SW 1271 (cell line): ENCODE measurements at regions not wholly inside any gene's neighbourhood (a gene's known extent, or its start where the extent isn't known, plus 50 kb on each side); places are given as distances from the start of the nearest gene placed in this dataset.
"Not testable (repeated sequence)": the region's sequence is repeated elsewhere in the genome, so short reads cannot be mapped to it uniquely, and the experiment has no call there.

Experiments used
- DNase-seq, 2 experiments: peaks; one replicate each; lab custom pipeline; 2025; lab: John Stamatoyannopoulos, UW

DNA sequence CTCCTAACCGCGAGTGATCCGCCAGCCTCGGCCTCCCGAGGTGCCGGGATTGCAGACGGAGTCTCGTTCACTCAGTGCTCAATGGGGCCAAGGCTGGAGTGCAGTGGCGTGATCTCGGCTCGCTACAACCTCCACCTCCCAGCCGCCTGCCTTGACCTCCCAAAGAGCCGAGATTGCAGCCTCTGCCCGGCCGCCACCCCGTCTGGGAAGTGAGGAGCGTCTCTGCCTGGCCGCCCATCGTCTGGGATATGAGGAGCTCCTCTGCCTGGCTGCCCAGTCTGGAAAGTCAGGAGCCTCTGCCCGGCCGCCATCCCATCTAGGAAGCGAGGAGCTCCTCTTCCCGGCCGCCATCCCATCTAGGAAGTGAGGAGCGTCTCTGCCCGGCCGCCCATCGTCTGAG lies 58.8 kb upstream of the ANKRD30BL start:
- DNase-seq = not testable (repeated sequence)

DNA sequence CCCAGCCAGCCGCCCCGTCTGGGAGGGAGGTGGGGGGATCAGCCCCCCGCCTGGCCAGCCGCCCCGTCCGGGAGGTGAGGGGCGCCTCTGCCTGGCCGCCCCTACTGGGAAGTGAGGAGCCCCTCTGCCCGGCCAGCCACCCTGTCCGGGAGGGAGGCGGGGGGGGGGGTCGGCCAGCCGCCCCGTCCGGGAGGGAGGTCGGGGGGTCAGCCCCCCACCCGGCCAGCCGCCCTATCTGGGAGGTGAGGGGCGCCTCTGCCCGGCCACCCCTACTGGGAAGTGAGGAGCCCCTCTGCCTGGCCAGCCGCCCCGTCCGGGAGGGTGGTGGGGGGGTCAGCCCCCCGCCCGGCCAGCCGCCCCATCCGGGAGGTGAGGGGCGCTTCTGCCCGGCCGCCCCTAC lies 60.1 kb upstream of the ANKRD30BL start:
- not testable (repeated sequence) for DNase-seq

DNA sequence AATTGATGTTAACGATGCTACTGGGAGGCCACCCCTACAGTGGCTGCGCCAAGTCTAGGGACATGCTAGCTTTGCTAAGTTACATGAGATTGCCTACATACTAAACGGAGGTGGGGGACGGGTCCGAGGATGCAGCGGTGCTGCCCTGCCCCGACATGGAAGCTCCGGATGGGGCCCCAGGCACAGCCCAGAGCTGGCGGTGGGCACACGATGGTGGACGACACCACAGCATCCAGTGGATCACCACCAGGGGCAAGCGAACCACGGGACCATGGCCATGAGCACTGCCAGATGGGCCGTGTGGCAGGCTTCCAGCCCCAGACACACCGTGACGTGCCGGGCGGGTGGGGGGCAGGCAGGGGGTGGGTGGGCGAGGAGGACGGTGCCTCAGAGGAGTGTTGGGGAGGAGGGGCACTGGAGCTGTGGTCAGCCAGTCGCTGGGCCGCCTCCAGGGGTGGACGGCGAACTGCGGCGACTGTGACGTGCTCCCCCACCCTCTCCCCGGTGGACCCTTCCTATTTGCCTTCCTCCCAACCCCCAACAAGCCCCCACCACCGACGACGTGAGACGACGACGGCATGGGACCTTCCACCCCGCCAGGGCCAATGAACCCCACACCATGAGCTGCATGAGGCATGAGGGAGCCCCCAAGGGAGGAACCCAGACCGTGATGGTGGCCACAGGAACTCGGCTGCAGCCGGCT lies 90.6 kb upstream of the ANKRD30BL start:
- no peak for DNase-seq

DNA sequence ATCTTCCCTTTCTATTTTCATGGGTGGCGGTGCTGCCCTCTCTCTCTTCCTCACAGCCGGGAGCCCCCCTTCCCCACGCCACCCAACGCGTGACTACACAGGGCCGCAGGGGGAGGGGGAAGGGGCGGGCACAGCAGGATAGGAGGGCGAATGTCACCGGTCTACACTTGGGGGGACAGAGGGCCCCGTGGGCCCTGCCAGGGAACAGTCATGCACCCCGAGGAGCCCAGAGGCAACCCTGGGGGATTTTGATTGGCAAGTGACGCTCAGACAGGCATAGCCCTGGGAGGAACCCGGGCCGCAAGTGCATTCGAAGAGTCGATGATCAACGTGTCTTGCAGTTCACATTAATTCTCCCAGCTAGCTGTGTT lies 91.1 kb upstream of the ANKRD30BL start:
- DNase-seq = no peak

DNA sequence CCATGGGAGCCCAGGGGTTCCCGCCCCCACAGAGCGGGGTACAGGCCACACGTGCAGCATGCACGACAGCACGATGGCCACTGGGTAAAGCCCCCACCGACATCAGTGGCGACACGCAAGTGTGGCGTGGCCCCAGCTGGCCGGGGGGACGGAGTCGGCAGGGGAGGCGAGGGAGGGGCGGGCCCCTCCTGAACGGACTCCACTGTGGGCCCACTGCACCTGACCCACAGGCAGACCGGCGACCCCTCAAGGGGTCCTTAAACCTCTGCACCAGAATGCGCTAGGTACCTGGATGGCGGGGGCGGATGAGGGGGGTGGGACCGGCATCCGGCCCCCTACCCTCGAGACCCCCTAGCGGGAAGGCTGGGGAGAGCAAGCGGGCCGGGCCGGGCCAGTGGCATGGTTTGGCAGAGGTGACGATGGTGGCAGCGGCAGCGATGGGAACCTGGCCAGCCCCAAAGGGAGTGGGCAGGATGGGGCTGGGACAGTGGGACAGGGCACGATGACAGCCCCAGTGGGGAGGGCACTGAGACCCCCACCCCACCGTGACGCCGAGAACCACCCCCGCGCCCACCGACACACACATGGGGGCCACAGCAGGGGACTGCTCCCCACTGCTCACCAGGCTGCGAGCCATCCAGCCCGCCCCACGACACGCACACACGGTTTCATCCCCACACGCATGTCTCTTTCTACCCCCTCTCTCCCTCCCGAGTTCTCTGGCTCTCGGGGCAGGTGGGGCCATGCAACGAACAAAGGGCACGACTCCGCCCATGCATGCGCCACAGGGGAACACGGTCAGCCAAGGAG lies 91.9 kb upstream of the ANKRD30BL start:
- no peak for DNase-seq

DNA sequence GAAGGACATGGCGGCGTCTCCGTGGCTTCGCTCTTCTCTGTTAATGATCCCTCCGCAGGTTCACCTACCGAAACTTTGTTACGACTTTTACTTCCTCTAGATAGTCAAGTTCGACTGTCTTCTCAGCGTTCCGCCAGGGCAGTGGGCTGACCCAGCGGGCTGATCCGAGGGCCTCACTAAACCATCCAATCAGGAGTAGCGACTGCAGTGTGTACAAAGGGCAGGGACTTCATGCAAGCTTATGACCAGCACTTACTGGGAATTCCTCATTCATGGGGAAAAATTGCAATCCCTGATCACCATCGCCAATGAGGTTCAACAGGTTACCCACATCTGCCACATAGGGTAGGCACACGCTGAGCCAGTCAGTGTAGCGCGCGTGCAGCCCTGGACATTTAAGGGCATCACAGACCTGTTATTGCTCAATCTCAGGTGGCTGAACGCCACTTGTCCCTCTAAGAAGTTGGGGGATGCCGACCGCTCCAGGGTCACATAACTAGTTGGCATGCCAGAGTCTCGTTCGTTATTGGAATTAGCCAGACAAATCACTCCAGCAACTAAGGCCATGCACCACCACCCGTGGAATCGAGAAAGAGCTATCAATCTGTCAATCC lies 92.7 kb upstream of the ANKRD30BL start:
- DNase-seq = not testable (repeated sequence)

DNA sequence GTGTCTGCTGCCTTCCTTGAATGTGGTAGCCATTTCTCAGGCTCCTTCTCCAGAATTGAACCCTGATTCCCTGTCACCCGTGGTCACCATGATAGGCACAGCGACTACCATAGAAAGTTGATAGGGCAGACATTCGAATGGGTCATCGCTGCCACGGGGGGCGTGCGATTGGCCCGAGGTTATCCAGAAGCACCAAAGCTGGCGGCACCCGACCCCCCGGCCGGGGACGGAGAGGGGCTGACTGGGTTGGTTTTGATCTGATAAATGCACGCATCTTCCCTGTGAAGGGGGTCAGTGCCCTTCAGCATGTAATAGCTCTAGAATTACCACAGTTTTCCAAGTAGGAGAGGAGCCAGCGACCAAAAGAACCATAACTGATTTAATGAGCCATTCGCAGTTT lies 94.0 kb upstream of the ANKRD30BL start:
- DNase-seq = no peak

DNA sequence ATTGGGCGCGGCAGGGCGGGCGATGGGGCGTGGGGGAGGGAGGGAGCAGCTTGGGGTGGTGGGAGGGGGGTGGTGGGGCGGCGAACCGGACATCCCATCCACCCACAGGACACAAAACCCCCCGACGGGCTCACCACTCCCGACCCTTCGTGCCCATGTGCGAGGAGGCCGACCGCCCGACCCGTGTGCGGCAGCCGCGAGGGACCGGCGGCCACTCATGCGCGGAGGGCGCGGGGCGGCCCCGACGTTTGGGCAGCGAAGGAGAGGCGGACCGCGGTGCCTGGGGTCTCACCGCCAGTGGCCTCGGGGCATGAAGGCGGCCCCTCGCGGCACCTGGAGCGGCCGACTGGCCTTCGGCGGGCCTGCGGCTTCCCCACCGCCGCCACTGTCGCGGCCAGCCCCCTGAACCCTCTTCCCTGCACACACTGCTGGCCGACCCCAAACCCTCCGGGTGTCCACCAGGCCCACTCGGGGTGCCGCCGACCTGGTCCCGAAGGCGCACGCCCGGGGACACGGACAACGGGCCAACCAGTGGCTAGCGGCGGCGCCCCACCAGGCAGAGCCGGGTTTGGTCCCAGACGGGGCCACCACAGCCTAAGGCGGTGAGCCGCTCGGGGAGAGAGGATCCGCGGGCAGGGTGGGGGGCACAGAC lies 94.6 kb upstream of the ANKRD30BL start:
- no peak for DNase-seq

DNA sequence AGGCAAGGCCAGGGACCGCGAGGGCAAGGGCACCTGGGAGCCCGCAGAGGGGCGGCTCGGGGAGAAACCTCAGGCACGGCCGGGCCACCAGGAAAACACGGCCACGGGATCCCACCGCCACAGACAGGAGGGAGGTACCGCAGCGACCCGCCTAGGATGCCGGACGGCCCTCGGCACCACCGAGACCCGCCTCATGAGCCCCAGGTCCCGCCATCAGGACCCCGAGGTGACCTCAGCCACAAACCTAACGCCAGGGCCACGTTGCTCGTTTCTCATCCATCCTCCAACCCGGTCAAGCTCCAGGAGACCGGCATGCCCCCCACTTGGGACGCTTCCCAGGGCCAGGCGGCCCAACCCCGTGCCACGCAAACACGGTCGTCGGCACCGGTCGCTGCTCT lies 95.2 kb upstream of the ANKRD30BL start:
- not testable (repeated sequence) for DNase-seq

DNA sequence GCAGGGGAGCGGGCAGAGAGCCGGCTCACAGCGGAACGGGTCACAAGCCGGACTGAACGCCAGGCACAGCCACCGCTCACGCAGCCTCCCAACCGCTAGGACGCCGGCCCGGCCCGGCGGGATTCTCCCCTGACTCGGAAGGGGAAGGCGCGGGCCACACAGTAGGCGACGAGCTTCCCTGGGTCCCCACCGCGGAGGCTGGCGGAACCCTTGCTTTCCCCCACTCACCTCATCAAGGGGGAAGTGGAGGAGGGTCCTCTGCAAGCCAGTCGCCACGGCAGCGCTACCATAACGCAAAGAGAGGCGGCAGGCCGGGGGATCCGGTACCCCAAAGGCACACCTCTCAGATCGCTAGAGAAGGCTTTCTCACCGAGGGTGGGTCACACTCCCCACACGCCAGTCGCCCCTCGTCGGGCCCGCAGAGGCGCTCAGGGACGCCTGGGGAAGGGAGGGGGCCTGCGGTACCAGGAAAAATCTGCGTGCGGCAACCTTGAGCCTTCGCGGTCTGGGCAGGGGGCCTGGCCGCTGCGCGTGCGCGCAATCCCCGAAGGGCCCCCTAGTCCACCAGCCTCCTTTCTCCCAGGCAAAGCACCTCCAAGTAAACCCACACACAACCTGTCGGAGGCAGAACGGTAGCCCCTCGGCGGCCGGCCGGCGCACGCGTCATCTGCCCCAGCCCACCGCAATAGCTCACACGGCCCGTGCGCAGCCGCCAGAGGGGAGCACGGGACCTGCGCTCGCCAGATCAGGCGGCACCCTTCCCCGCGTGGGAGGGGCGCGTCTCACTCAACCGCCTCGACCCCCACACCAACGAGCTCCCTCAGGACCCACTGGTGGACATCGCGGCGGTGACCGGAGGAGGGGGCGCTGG lies 95.8 kb upstream of the ANKRD30BL start:
- DNase-seq = not testable (repeated sequence)

DNA sequence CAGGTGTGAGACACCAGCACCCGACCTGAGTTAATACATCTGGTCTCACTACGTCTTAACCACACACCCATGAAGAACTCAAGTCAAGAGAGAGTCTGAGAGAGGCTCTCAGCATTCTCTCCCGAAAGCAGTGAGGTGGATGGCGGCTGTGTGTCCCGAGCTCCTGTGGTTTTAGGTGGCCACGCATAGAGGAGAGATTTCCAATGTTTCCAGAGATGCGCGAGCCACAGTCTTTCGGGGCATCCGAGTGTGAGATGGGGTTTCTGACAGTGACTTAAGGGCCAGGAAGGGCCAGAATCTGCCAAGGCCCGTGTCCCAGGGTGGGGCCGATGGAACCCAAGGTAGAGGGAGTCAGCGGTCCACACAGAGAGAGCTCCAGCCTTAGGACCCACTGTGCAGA lies 97.5 kb upstream of the ANKRD30BL start:
- not testable (repeated sequence) for DNase-seq

DNA sequence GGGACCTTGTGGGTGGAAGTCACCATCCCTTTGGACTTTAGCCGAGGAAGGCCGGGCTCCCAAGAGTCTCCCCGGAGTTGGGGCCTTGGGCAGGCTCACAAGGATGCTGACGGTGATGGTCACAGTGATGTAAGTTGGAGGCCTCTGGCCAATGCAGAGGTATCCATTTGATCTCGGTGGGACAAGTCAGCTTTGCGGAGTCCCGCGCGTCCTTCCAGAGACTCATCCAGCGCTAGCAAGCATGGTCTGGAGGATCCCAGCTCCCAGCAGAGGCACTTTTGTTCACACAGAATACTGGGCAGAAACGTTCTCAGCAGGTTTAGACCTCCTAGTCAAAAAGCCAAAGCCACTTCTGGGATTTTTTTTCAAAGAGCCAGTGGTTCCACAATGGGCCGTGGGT lies 103.8 kb upstream of the ANKRD30BL start:
- not testable (repeated sequence) for DNase-seq

DNA sequence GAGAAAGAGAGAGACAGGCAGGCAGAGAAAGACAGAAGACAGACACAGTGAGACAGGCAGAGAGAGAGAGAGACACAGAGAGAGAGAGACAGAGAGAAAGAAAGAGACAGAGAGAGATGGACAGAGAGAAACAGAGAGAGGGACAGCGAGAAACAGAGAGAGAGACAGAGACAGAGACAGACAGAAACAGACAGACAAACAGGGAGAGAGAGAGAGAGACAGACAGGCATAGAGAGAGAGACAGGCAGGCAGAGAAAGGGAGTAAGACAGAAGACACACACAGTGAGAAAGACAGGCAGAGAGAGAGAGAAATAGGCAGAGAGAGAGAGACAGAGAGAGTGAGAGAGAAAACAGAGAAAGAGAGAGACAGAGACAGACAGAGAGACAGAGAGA lies 105.3 kb upstream of the ANKRD30BL start:
- DNase-seq = no peak

DNA sequence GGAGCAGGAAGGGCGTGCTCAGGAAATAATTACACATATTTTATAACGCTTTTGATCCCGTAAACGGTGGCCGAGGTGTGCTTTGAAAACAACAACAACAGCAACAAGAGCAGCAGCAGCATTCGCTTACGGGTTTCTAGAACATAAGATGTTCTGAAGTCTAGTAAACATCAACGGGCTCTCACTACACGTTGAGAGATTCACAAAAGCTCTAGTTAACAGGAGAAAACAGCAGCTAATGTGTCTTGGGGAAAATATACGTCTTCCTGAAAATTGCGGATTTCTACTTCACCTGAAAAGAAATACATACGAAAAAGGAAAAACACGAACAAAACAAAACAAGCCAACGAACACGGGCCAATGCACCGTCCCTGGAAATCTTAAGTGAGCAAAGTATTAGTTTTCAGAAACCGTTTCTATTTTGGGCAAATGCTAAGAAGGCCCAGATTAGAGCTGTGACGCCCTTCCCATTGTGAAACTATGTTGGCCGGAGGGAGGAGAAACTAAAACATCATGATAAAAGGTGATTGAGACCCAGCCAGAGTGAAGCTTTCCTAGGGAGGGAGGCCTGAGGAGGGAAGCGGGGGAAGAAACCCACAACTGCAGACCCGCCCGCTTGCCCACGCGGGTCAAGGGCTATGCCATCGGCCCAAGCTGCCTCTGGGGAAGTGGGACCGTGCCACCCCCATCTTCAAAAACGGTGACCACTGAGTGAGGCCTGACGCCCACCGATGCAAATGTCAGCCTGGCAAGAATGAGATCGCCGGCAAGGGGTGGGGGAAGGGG lies 105.9 kb upstream of the ANKRD30BL start:
- DNase-seq = not testable (repeated sequence)

DNA sequence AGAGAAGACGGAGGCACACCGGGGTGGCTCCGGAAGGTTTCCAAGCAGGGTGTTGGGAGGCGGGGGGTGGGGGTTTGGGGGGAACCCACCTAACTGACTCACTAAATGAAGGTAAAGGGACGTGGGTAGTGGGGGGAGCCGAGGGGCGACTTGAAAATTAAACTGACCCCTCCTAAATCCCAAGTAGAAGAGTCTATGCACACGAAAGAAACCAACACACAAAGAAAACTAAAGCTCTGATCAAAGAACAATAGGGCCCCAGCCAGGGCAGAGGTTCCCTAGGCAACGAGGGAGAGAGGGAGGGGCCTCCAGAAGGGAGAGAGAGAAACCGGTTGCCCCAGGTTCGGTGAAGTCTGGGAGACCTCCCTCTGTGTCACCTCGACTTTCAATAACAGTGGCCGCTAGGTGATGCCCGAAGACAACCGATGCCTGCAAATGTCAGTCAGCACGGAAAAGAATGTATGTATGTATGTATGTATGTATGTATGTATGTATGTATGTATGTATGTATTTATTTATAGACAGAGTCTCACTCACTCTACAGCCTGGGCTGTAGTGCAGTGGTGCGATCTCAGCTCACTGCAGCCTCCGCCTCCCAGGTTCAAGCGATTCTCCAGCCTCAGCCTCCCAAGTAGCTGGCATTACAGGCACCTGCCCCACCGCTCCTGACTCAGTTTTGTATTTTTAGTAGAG lies 106.7 kb upstream of the ANKRD30BL start:
- DNase-seq = not testable (repeated sequence)

DNA sequence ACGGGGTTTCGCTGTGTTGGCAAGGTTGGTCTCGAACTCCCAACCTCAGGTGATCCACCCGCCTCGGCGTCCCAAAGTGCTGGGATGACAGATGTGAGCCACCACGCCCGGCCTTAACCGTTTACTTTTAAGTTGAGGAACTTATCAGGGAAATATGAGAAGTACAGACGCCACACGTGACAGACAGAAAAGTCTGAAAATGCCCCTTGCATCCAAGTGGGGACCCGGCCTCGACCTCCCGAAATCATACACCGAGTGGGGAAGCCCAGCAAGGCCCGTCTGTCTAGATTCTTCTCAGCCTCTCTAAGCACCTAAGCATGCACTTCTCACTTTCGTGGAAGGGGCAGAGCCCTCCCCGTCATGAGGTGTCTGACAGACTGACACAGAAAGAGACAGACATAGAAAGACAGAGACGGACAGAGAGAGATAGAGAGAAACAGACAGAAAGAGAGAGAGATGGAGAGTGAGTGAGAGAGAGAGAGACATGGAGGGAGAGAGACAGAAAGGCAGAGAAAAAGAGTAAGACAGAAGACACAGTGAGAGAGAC lies 107.3 kb upstream of the ANKRD30BL start:
- DNase-seq = no peak

DNA sequence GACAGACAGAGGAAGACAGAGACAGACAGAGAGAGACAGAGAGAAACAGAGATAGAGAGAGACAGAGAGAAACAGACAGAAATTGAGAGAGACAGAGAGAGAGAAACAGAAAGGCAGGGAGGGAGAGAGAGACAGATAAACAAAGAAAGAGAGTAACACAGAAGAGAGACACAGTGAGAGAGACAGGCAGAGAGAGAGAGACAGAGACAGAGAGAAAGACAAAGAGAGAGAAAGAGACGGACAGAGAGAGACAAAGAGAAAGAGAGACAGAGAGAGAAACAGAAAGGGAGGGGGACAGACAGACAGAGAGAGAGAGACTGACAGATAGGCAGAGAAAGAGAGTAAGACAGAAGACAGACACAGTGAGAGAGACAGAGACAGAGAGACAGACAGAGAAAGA lies 108.5 kb upstream of the ANKRD30BL start:
- no peak for DNase-seq

DNA sequence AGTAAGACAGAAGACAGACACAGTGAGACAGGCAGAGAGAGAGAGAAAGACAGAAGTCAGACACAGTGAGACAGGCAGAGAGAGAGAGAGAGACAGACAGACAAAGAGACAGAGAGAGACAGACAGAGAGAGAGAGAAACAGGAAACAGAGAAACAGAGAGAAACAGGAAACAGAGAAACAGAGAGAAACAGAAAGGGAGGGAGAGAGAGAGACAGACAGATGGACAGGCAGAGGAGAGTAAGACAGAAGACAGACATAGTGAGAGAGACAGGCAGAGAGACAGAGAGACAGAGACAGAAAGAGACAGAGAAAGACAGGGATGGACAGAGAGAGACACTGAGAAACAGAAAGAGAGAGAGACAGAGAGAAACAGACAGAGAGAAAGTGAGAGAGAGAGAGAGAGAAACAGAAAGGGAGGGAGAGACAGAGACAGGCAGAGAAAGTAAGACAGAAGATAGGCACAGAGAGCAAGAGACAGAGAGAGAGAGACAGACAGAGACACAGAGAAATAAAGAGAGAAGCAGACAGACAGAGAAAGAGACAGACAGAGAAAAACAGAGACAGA lies 109.3 kb upstream of the ANKRD30BL start:
- DNase-seq = no peak

DNA sequence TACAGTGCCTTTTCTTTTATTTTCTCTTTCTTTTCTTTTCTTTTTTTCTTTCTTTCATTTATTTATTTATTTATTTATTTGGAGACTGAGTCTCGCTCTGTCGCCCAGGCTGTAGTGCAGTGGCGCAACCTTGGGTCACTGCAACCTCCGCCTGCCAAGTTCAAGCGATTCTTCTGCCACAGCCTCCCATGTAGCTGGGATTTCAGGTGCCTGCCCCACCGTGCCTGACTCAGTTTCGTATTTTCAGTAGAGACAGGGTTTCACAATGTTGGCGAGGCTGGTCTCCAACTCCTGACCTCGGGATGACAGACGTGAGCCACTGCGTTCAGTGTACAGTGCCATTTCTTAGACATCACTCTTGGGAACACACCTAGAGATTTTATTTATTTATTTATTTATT lies 110.0 kb upstream of the ANKRD30BL start:
- DNase-seq = not testable (repeated sequence)

DNA sequence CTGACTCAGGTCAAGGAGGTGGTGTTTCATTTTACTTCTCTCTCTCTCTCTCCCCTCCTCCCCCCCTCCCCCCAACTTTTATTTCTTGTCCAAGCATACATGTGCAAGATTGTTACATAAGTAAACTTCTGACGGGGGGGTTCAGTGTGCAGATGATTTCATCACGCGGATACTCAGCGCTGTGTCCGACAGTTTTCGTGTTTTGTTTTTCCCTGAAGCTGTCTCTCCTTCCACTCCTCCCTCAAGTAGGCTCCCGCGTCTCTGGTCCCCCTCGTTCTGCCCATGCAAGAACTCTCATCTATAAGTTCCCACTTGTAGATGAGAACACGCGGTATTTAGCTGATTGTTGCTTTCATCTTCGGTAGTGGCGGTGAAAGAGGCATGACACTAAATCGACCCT lies 111.0 kb upstream of the ANKRD30BL start:
- DNase-seq = no peak
